ENCODE measurements at regions not wholly inside any gene's neighbourhood (a gene's known extent, or its start where the extent isn't known, plus 50 kb on each side); places are given as distances from the start of the nearest gene placed in this dataset.

DNA sequence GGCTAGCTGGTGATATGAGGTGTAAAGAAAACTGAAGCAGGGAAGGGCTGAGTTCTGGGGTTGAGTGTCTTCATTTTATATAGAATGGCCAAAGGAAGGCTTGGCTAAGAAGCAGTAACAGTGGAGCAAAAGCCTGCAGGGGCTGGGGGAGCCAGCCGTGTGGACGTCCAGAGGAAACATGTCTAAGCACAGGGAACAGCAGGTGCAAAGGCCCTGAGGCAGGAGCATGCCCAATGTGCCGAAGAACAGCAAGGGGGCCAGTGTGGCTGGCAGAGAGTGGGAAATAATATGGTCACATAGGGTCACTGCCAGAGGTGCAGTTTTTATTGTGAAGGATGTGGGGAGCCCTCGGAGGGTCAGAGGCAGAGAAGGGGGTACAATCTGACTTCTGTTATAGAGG, 60.5 kb upstream of the KCNG1 start:
- H3K4me3 ChIP-seq (ENCODE audit: low read depth, low read length) = no peak overlapping the region
- no peaks in the 10 kb centered on the region for H3K36me3 ChIP-seq (ENCODE audit: control insufficient read depth, insufficient read depth, low read length)
- no peak overlapping the region for H3K27ac ChIP-seq (ENCODE audit: low read depth, low read length)
- WGBS (ENCODE audit: insufficient coverage) = 87% methylated on average over 4 of the region's 4 CpGs
- H3K27me3 ChIP-seq (ENCODE audit: control insufficient read depth, insufficient read depth, low read length) = peaks cover 4% of the 10 kb centered on the region
- H3K4me1 ChIP-seq (ENCODE audit: control insufficient read depth, insufficient read depth, low read length) = no peaks in the 10 kb centered on the region
- DNase-seq (ENCODE audit: low read depth in 4 of 6, low spot score in 6 of 6) = no peak
- H3K9me3 ChIP-seq (ENCODE audit: control insufficient read depth, insufficient read depth, low read length) = no peaks in the 10 kb centered on the region

DNA sequence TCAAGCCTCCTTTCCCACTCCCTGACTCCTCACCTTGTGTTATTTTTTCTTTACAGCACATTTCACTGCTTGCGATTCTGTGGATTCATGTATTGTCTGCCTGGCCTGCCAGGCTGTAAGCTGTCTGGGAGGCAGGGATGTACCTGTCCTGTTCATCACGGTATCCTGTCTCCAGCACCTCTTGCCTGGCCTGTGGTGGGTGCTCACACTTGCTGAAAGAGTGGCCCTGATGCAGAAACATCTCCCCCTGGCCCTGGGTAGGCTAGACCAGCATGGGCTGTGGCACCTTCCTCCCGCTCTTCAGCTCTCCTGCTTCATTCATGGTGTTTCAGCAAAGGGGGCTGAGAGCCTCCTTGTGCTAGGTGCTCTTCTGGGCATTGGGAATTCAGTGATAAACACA, 60.1 kb upstream of the KCNG1 start:
- 89% methylated on average over 2 of the region's 3 CpGs for WGBS (ENCODE audit: insufficient coverage)
- H3K4me1 ChIP-seq (ENCODE audit: control insufficient read depth, insufficient read depth, low read length) = peaks cover under 1% of the 10 kb centered on the region
- no peak overlapping the region for H3K4me3 ChIP-seq (ENCODE audit: low read depth, low read length)
- H3K36me3 ChIP-seq (ENCODE audit: control insufficient read depth, insufficient read depth, low read length) = no peaks in the 10 kb centered on the region
- DNase-seq (ENCODE audit: low read depth in 4 of 6, low spot score in 6 of 6) = no peak
- peaks cover 4% of the 10 kb centered on the region for H3K27me3 ChIP-seq (ENCODE audit: control insufficient read depth, insufficient read depth, low read length)
- no peak overlapping the region for H3K27ac ChIP-seq (ENCODE audit: low read depth, low read length)
- no peaks in the 10 kb centered on the region for H3K9me3 ChIP-seq (ENCODE audit: control insufficient read depth, insufficient read depth, low read length)

DNA sequence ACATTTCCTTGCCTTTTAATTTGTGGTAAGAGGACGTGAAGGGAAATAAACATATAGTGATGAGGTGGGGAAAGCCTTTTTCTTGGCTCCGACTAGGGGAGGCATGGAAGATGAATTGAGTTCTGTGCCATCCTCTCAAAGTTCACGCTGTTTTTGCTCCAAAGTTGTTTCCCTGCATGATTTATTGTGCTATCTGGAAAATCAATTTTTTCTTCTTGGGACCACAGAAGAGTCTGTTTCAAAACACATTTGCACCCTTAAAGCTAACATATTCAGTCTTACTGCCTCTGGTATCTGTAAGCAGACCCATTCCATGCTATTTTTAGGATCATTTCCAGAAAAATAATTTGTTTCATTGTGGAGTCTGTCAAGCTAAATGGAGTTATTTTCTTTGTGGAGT, 57.6 kb upstream of the KCNG1 start:
- WGBS (ENCODE audit: insufficient coverage) = 60% methylated on average over 1 of the region's 3 CpGs
- no peak overlapping the region for H3K27ac ChIP-seq (ENCODE audit: low read depth, low read length)
- H3K4me3 ChIP-seq (ENCODE audit: low read depth, low read length) = no peak overlapping the region
- peaks cover 15% of the 10 kb centered on the region for H3K4me1 ChIP-seq (ENCODE audit: control insufficient read depth, insufficient read depth, low read length)
- peaks cover 4% of the 10 kb centered on the region for H3K27me3 ChIP-seq (ENCODE audit: control insufficient read depth, insufficient read depth, low read length)
- H3K9me3 ChIP-seq (ENCODE audit: control insufficient read depth, insufficient read depth, low read length) = no peaks in the 10 kb centered on the region
- H3K36me3 ChIP-seq (ENCODE audit: control insufficient read depth, insufficient read depth, low read length) = no peaks in the 10 kb centered on the region
- peak in 1 of 6 donors; percentile 67 for DNase-seq (ENCODE audit: low read depth in 4 of 6, low spot score in 6 of 6)

DNA sequence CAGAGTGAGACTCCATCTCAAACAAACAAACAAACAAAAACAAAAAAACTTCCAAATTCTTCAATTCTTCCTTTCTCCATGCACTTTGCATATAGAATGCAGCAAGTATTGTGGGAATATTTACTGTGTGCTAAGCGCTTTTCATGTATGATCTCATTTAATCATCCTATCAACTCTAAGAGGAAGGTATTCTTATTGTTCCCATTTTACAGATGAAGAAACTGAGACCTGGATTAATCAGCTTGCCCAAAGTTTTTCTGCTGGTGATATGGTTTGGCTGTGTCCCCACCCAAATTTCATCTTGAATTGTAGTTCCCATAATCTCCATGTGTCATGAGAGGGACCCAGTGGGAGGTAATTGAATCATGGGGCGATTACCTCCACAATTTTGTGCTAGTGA, 56.6 kb upstream of the KCNG1 start:
- Histone ChIP-seq H3K27me3 (ENCODE audit: control insufficient read depth, insufficient read depth, low read length) (peaks cover 4% of the 10 kb centered on the region), H3K36me3 (ENCODE audit: control insufficient read depth, insufficient read depth, low read length) (no peaks in the 10 kb centered on the region), H3K27ac (ENCODE audit: low read depth, low read length) (no peak overlapping the region), H3K9me3 (ENCODE audit: control insufficient read depth, insufficient read depth, low read length) (no peaks in the 10 kb centered on the region), H3K4me1 (ENCODE audit: control insufficient read depth, insufficient read depth, low read length) (peaks cover 15% of the 10 kb centered on the region), H3K4me3 (ENCODE audit: low read depth, low read length) (no peak overlapping the region)
- DNase-seq (ENCODE audit: low read depth in 4 of 6, low spot score in 6 of 6) = no peak
- WGBS (ENCODE audit: insufficient coverage) = no CpG with 5 or more reads among the region's 2 CpGs

DNA sequence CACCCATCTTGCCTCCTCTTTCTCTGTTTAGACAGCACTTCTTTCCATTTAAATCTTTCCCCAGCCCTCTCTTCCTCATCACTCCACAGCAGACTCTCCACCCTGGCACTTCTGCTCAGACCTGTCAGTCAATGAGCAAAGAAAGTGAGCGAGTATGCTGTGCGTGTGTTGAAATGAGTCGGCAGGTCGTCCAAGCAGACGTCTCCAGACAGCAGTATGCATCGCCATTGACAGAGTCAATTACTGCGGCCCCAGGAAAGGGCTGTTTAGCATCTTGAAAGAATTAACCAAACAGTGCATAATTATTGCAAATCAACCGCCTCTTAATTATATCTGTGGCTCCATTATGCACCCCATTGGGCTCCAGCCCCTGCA, 54.8 kb upstream of the KCNG1 start:
- Histone ChIP-seq H3K9me3 (ENCODE audit: control insufficient read depth, insufficient read depth, low read length) (peaks cover 2% of the 10 kb centered on the region), H3K4me1 (ENCODE audit: control insufficient read depth, insufficient read depth, low read length) (peaks cover 15% of the 10 kb centered on the region), H3K27me3 (ENCODE audit: control insufficient read depth, insufficient read depth, low read length) (no peaks in the 10 kb centered on the region), H3K36me3 (ENCODE audit: control insufficient read depth, insufficient read depth, low read length) (no peaks in the 10 kb centered on the region), H3K4me3 (ENCODE audit: low read depth, low read length) (no peak overlapping the region), H3K27ac (ENCODE audit: low read depth, low read length) (no peak overlapping the region)
- peak in 2 of 6 donors; percentile 79 to 84 for DNase-seq (ENCODE audit: low read depth in 4 of 6, low spot score in 6 of 6)
- 7% methylated on average over 8 of the region's 8 CpGs for WGBS (ENCODE audit: insufficient coverage)

DNA sequence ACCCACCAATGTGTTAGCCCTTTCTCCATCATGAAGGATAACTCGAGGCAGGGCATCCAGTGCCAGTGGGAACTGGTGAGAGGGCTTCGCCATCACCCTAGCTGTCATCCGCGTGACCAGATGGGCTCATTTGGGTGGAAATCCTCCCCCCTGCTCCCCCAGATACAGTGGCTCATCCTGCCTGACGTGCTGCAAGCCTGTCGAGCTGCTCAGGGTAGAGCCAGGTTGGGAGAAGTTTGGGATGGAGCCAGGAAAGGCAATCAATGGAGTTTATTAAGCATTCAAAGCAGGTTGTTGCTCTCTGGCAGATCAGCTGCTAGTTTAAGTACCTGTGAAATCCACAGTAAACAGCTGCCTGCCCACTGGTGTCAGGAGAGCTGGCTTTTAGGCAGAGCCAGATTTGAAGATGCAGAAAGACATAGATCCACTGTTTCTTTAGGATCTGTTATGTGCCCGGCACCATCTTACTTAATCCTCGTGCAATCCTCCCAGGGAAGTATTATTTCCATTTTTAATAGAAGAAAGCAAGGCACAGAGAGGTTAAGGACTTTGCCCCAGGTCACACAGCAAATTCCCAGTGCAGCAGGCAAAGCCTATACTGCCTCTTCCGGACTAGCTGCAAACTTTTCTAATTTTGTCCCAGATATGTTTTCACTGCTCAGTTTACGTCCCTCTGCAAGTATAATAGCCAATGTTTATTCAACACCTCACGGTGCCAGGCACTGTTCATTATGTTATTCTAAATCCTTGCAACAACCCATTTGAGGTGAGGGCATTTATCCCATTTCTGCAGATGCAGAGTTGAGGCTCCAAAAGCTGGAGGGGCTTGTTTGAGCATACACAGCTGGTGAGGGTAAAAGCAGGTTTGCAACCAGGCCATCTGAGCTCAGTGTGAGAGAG, 54.1 kb upstream of the KCNG1 start:
- DNase-seq (ENCODE audit: low read depth in 4 of 6, low spot score in 6 of 6) = peak in 2 of 6 donors; percentile 79 to 89
- H3K4me3 ChIP-seq (ENCODE audit: low read depth, low read length) = no peak overlapping the region
- peaks cover 2% of the 10 kb centered on the region for H3K9me3 ChIP-seq (ENCODE audit: control insufficient read depth, insufficient read depth, low read length)
- 48% methylated on average over 4 of the region's 11 CpGs for WGBS (ENCODE audit: insufficient coverage)
- no peak overlapping the region for H3K27ac ChIP-seq (ENCODE audit: low read depth, low read length)
- H3K36me3 ChIP-seq (ENCODE audit: control insufficient read depth, insufficient read depth, low read length) = no peaks in the 10 kb centered on the region
- no peaks in the 10 kb centered on the region for H3K27me3 ChIP-seq (ENCODE audit: control insufficient read depth, insufficient read depth, low read length)
- H3K4me1 ChIP-seq (ENCODE audit: control insufficient read depth, insufficient read depth, low read length) = peaks cover 15% of the 10 kb centered on the region

DNA sequence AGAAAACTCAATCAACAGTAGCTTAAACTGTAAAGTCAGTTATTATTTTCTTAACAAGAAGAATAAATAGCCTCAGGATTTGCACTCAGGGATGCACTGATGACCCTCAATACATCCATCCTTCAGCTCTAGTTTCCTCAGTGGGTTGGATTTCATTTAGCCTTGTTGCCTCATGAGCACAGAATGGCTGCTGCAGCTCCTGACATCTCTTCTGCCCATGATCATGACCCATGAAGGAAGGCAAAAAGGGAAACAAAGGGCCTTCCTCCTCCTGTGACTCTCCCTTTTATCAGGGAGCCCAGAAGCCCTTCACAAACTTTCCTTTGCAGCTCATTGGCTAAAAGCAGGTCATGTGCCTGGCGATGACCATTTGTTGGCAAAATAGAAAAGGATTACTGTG, 51.2 kb upstream of the KCNG1 start:
- Histone ChIP-seq H3K36me3 (ENCODE audit: control insufficient read depth, insufficient read depth, low read length) (no peaks in the 10 kb centered on the region), H3K27me3 (ENCODE audit: control insufficient read depth, insufficient read depth, low read length) (no peaks in the 10 kb centered on the region), H3K9me3 (ENCODE audit: control insufficient read depth, insufficient read depth, low read length) (peaks cover 2% of the 10 kb centered on the region), H3K4me1 (ENCODE audit: control insufficient read depth, insufficient read depth, low read length) (peaks cover 15% of the 10 kb centered on the region), H3K4me3 (ENCODE audit: low read depth, low read length) (no peak overlapping the region), H3K27ac (ENCODE audit: low read depth, low read length) (no peak overlapping the region)
- no peak for DNase-seq (ENCODE audit: low read depth in 4 of 6, low spot score in 6 of 6)
- no CpG with 5 or more reads among the region's 1 CpG for WGBS (ENCODE audit: insufficient coverage)

All from spinal cord (tissue), 9 donors.